ENCODE measurements at regions not wholly inside any gene's neighbourhood (a gene's known extent, or its start where the extent isn't known, plus 50 kb on each side); places are given as distances from the start of the nearest gene placed in this dataset.

DNA sequence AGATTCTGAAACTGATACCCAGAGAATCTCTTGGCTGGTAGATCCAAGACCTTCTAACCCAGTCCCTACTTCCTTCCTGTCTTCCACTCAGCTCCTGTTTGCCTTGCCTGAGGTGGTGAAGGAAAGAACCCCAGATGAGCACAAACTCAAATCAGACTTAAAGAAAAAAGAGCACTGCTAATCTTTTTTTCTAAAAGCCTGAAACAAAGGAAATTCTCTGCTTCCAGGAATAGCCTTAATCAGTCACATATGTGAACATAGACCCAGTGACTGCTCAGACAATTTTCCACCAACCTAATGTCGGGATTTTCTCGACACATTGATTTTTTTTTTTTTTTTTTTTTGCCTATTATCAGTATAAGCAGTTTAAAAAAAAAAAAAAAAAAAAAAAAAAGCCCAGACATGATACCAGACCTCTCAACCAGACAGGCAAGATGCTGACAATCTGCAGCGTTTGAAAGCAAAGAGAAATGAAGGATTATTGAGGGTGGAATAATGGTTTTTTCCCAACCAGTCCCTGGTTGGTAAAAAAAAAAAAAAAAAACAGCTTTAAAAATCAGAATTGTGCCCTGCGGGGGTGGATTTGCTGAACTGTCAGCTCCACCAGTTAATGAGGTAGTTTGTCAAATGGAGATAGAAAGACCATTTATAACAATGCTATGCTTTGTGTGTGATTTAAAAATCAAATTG is 256.8 kb upstream of the RARB start:
- H3K4ac ChIP-seq (replicated peaks; ENCODE audit: insufficient read length, low read depth, low read length): no peak overlapping the region
- no peak overlapping the region for H4K91ac ChIP-seq (replicated peaks; ENCODE audit: insufficient read length, low read length)
- FAIRE-seq (no peak), DNase-seq (ENCODE audit: low read depth in 1 of 2, low spot score in 2 of 2) (no peak)
- H3K27me3 ChIP-seq (replicated peaks in 1 of 4; ENCODE audit: control insufficient read depth in 3 of 4, extremely low read depth in 1 of 4, insufficient read depth in 3 of 4, low read length in 3 of 4): no peaks in the 10 kb centered on the region
- H2AFZ ChIP-seq (ENCODE audit: low read length): no peak overlapping the region
- no peak overlapping the region for H3K18ac ChIP-seq (ENCODE audit: extremely low read depth, low read length)
- H3K9me3 ChIP-seq (ENCODE audit: insufficient read depth in 2 of 2, low read depth in 1 of 2, low read length in 1 of 2): peaks cover 4 to 7% of the 10 kb centered on the region in 2 experiments; a peak in 2 of 4 replicates
- no peaks in the 10 kb centered on the region for H4K20me1 ChIP-seq (replicated peaks in 1 of 2; ENCODE audit: control insufficient read depth in 1 of 2, insufficient read depth in 2 of 2, low read length in 2 of 2)
- no peak overlapping the region for H2BK15ac ChIP-seq (ENCODE audit: low read length)
- no peaks in the 10 kb centered on the region for H3K79me2 ChIP-seq (ENCODE audit: control insufficient read depth in 1 of 2, insufficient read depth in 2 of 2, low read length in 2 of 2)
- no peak overlapping the region for H4K8ac ChIP-seq (ENCODE audit: extremely low read depth, insufficient read depth, low read length)
- no peak overlapping the region for H3K14ac ChIP-seq (ENCODE audit: insufficient read length)
- H2AK5ac ChIP-seq (ENCODE audit: low read depth, low read length): no peak overlapping the region
- H3K23me2 ChIP-seq (ENCODE audit: low read depth, low read length): no peaks in the 10 kb centered on the region
- no peaks in the 10 kb centered on the region; a peak in 1 of 8 replicates for H3K36me3 ChIP-seq (ENCODE audit: control insufficient read depth in 2 of 4, insufficient read depth in 4 of 4, low read length in 3 of 4)
- peaks cover 0 to 16% (median 5%) of the 10 kb centered on the region in 4 experiments; a peak in 3 of 7 replicates for H3K4me1 ChIP-seq (replicated peaks in 1 of 4; ENCODE audit: control insufficient read depth in 3 of 4, insufficient read depth in 4 of 4, low read length in 3 of 4)
- 0 out of 2 replicates have a peak overlapping the region, but pooled peaks have one; percentile 32 for H2BK12ac ChIP-seq (ENCODE audit: low read depth, low read length)
- ChIA-PET POLR2A (ENCODE audit: partially characterized antibody) (interaction anchor here (1.0 kb wide), 1 partner anchor 15 kb away, joined by 3 read pairs; no protein-coding TSS in a partner anchor), CTCF (ENCODE audit: partially characterized antibody) (interaction anchor here (0.8 kb wide), 1 partner anchor 15 kb away, joined by 3 read pairs; no protein-coding TSS in a partner anchor)
- no peak overlapping the region for H2BK120ac ChIP-seq (replicated peaks; ENCODE audit: low read depth, low read length)
- 71% methylated on average over 1 of the region's 4 CpGs; no CpG with 5 or more reads in 1 of the 2 experiments for WGBS, 2 experiments (ENCODE audit: extremely low coverage in 1 of 2, insufficient coverage in 1 of 2, insufficient read length in 1 of 2, insufficient replicate concordance in 2 of 2, low coverage in 1 of 2, low lambda C conversion rate in 2 of 2, missing lambda C conversion rate in 1 of 2)
- H4K5ac ChIP-seq (ENCODE audit: insufficient read length, low read depth, low read length): no peak overlapping the region
- H3K4me3 ChIP-seq (ENCODE audit: extremely low read depth in 1 of 4, insufficient read depth in 2 of 4, low read depth in 3 of 4, low read length in 4 of 4): no peak overlapping the region
- H2BK5ac ChIP-seq (ENCODE audit: low read depth, low read length): no peak overlapping the region
- H3K79me1 ChIP-seq (ENCODE audit: low read depth, low read length): no peaks in the 10 kb centered on the region
- H3K4me2 ChIP-seq (ENCODE audit: insufficient read depth in 1 of 2, low read depth in 2 of 2, low read length in 2 of 2): no peak overlapping the region
- no peak overlapping the region for H3K9ac ChIP-seq (replicated peaks in 1 of 4; ENCODE audit: extremely low read depth in 1 of 4, low read depth in 3 of 4, low read length in 3 of 4)
- no peak overlapping the region for H3K56ac ChIP-seq (replicated peaks; ENCODE audit: insufficient read length, low read depth, low read length)
- H3K27ac ChIP-seq (ENCODE audit: low read depth, low read length): no peak overlapping the region
- TF ChIP-seq CREB1 (IDR thresholded peaks at IDR 0.05): no peak
- TF ChIP-seq, protein P1, sequence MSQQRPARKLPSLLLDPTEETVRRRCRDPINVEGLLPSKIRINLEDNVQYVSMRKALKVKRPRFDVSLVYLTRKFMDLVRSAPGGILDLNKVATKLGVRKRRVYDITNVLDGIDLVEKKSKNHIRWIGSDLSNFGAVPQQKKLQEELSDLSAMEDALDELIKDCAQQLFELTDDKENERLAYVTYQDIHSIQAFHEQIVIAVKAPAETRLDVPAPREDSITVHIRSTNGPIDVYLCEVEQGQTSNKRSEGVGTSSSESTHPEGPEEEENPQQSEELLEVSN (IDR thresholded peaks at IDR 0.05): no peak
- TF ChIP-seq CBX5 (IDR thresholded peaks at IDR 0.05; ENCODE audit: low read depth, low read length): no peak
- TF ChIP-seq KDM1A (IDR thresholded peaks at IDR 0.05; ENCODE audit: borderline replicate concordance, low read length): 0 out of 2 replicates have a peak, but pooled peaks have one; percentile 28
- no peak overlapping the region for H3K23ac ChIP-seq (ENCODE audit: insufficient read length)
- H2BK20ac ChIP-seq (ENCODE audit: low read length): no peak overlapping the region

Data from H1 (cell line).